Mucosa of descending colon (tissue), 3 donors: ENCODE measurements at regions not wholly inside any gene's neighbourhood (a gene's known extent, or its start where the extent isn't known, plus 50 kb on each side); places are given as distances from the start of the nearest gene placed in this dataset.

Experiments used
- ATAC-seq: fragments of 200-7000 bp; cut with Tn5 transposase; one replicate; pipeline ENCODE4 v1.9.1; 2020; ENCODE audit warnings: mild to moderate bottlenecking, moderate library complexity
- DNase-seq, 3 donors: peaks; one replicate each; pipeline ENCODE4 v3.0.0-alpha.2; 2020
- H3K36me3 ChIP-seq: fragments of 200-600 bp; one replicate; pipeline ENCODE4 v1.8.0; 2021; ENCODE audit warnings: low read depth, mild to moderate bottlenecking
- H3K4me1 ChIP-seq: fragments of 200-600 bp; one replicate; pipeline ENCODE4 v1.8.0; 2021; ENCODE audit warnings: low read depth, mild to moderate bottlenecking
- H3K4me3 ChIP-seq: fragments of 200-600 bp; one replicate; pipeline ENCODE4 v1.8.0; 2021; ENCODE audit warnings: mild to moderate bottlenecking
- H3K9me3 ChIP-seq: fragments of 200-600 bp; one replicate; pipeline ENCODE4 v1.8.0; 2021; ENCODE audit warnings: mild to moderate bottlenecking
- CTCF ChIP-seq: fragments of 200-600 bp; IDR thresholded peaks from one replicate; pipeline ENCODE4 v1.8.0; 2022; ENCODE audit warnings: antibody characterized with exemption, mild to moderate bottlenecking
- intact Hi-C, 2 donors: fragments of 100-400 bp; cut with DNase I in 1 of 2; cut with micrococcal nuclease in 1 of 2; formaldehyde crosslinking; loops; one replicate each; pipeline versions ENCODE4 v1.11.0 to v1.11.1; 2022; cut with DNase I, micrococcal nuclease
- donor health status: DM: no; HTN: no; CAD: no; lungs with moderate emphysema.
- donor health status: DM: no; HTN: no; CAD: no.
- donor health status: DM: no; HTN: yes; CAD: no.

DNA sequence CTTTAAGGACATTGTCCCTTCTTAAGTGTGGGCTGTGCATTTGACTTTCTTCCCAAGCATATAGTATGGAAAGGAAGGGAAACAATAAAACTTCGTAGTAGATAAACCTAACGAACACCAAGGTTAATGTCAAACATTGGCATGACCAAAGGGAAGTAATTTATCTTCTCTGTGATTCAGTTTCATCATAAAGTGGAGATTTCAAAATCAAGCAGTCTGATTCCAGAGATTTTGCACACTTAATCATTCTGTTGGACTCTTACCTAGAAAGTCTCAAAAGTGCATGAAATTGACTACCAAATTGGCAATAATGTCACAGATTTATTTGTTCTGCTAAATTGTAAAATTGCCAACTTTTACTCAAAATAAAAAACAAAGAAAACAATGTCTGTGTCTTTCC lies 559.7 kb downstream of the JRKL start:
- no peak overlapping the region for H3K4me3 ChIP-seq
- ATAC-seq (no peak), DNase-seq (no peak)
- H3K4me1 ChIP-seq: no peaks in the 10 kb centered on the region
- TF ChIP-seq CTCF: no peak
- no peaks in the 10 kb centered on the region for H3K9me3 ChIP-seq
- no peaks in the 10 kb centered on the region for H3K36me3 ChIP-seq
- intact Hi-C loops: no loop called here

- intact Hi-C loops: no loop called here
- no peak for TF ChIP-seq CTCF
- DNase-seq: no peak
Observed at GRCh38 chr11:96954587-96955242, 564.9 kb downstream of the JRKL start.

GRCh38 chr11:96960476-96960875 lies 570.7 kb downstream of the JRKL start:
- no peak for TF ChIP-seq CTCF
- Histone ChIP-seq H3K4me1 (no peaks in the 10 kb centered on the region), H3K9me3 (no peaks in the 10 kb centered on the region), H3K36me3 (no peaks in the 10 kb centered on the region), H3K4me3 (no peak overlapping the region)
- ATAC-seq (no peak), DNase-seq (no peak)
- intact Hi-C loops: no loop called here

More at GRCh38 chr11:96954587-96955242, 564.9 kb downstream of the JRKL start:
- ATAC-seq: no peak
- no peaks in the 10 kb centered on the region for H3K36me3 ChIP-seq
- H3K9me3 ChIP-seq: no peaks in the 10 kb centered on the region
- H3K4me1 ChIP-seq: no peaks in the 10 kb centered on the region
- no peak overlapping the region for H3K4me3 ChIP-seq

- Histone ChIP-seq H3K36me3 (no peaks in the 10 kb centered on the region), H3K9me3 (no peaks in the 10 kb centered on the region), H3K4me3 (no peak overlapping the region), H3K4me1 (no peaks in the 10 kb centered on the region)
- DNase-seq (no peak), ATAC-seq (no peak)
- TF ChIP-seq CTCF: no peak
- intact Hi-C loops: no loop called here
Observed at GRCh38 chr11:96960926-96961325, 571.1 kb downstream of the JRKL start.

DNA sequence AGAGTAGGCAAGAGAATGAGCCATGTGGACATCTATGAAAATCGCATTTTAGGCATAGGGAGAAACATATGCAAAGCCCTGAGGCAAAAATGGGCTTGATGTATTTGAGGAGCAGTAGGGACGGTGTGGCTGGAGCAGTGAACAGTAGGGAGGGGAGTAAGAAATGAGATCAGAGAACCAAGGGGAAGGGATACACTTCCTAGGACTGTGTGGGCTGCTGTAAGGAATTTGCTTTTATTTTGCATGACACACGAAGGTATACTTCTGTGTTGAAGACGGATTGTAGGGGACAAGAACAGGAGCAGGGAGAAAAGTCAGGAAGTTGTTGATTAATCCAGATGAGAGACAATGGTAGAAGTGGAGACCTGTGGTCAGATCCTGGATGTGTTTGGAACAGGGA lies 572.1 kb downstream of the JRKL start:
- H3K4me1 ChIP-seq: no peaks in the 10 kb centered on the region
- no peak overlapping the region for H3K4me3 ChIP-seq
- no peaks in the 10 kb centered on the region for H3K9me3 ChIP-seq
- intact Hi-C loops: no loop called here
- no peaks in the 10 kb centered on the region for H3K36me3 ChIP-seq
- no peak for TF ChIP-seq CTCF
- DNase-seq (no peak), ATAC-seq (no peak)

DNA sequence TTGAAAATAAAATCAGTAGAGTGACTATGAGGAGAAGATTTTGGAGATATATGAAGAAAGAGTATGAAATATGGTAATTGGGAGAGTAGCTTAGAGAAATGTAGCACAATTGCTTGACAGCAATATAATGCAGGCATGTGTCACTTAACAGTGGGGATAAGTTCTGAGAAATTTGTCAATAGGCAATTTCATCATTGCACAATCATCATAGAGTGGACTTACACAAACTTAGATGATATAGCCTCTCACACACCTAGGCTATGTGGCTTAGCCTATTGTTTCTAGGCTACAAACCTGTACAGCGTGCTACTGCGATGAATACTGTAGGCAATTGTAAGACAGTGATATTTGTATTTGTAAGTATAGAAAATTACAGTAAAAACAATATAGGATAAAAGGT lies 573.6 kb downstream of the JRKL start:
- DNase-seq (no peak), ATAC-seq (no peak)
- intact Hi-C loops: no loop called here
- no peak for TF ChIP-seq CTCF
- Histone ChIP-seq H3K9me3 (no peaks in the 10 kb centered on the region), H3K4me1 (no peaks in the 10 kb centered on the region), H3K4me3 (no peak overlapping the region), H3K36me3 (no peaks in the 10 kb centered on the region)
